ENCODE measurements at regions not wholly inside any gene's neighbourhood (a gene's known extent, or its start where the extent isn't known, plus 50 kb on each side); places are given as distances from the start of the nearest gene placed in this dataset.

- H3K9me3 ChIP-seq = no peaks in the 10 kb centered on the region
- no peaks in the 10 kb centered on the region for H3K27me3 ChIP-seq
- no peak overlapping the region for H3K4me3 ChIP-seq (ENCODE audit: low read depth in 1 of 2, low read length in 1 of 2)
- H3K36me3 ChIP-seq = no peaks in the 10 kb centered on the region
- no peaks in the 10 kb centered on the region for H3K4me1 ChIP-seq (ENCODE audit: control insufficient read depth in 1 of 2, insufficient read depth in 1 of 2, low read depth in 1 of 2, low read length in 1 of 2)
- TF ChIP-seq CTCF (IDR thresholded peaks at IDR 0.05) = no peak
- no peak overlapping the region for H3K27ac ChIP-seq
These were observed 2082.8 kb upstream of the TENM3 start for GRCh38 chr4:180160195-180160983.

GRCh38 chr4:180164799-180165198 lies 2078.4 kb upstream of the TENM3 start:
- H3K9me3 ChIP-seq = no peaks in the 10 kb centered on the region
- no peak overlapping the region for H3K4me3 ChIP-seq (ENCODE audit: low read depth in 1 of 2, low read length in 1 of 2)
- H3K27ac ChIP-seq = no peak overlapping the region
- no peaks in the 10 kb centered on the region for H3K27me3 ChIP-seq
- no peak for TF ChIP-seq CTCF (IDR thresholded peaks at IDR 0.05)
- no peaks in the 10 kb centered on the region for H3K4me1 ChIP-seq (ENCODE audit: control insufficient read depth in 1 of 2, insufficient read depth in 1 of 2, low read depth in 1 of 2, low read length in 1 of 2)
- no peaks in the 10 kb centered on the region for H3K36me3 ChIP-seq

- Histone ChIP-seq H3K27ac (no peak overlapping the region), H3K27me3 (no peaks in the 10 kb centered on the region), H3K4me3 (ENCODE audit: low read depth in 1 of 2, low read length in 1 of 2) (no peak overlapping the region), H3K9me3 (no peaks in the 10 kb centered on the region), H3K36me3 (no peaks in the 10 kb centered on the region), H3K4me1 (ENCODE audit: control insufficient read depth in 1 of 2, insufficient read depth in 1 of 2, low read depth in 1 of 2, low read length in 1 of 2) (no peaks in the 10 kb centered on the region)
- no peak for TF ChIP-seq CTCF (IDR thresholded peaks at IDR 0.05)
These were observed 2073.8 kb upstream of the TENM3 start for GRCh38 chr4:180169394-180169793.

GRCh38 chr4:180169966-180170365 lies 2073.2 kb upstream of the TENM3 start:
- Histone ChIP-seq H3K9me3 (no peaks in the 10 kb centered on the region), H3K4me3 (ENCODE audit: low read depth in 1 of 2, low read length in 1 of 2) (no peak overlapping the region), H3K4me1 (ENCODE audit: control insufficient read depth in 1 of 2, insufficient read depth in 1 of 2, low read depth in 1 of 2, low read length in 1 of 2) (no peaks in the 10 kb centered on the region), H3K36me3 (no peaks in the 10 kb centered on the region), H3K27ac (no peak overlapping the region), H3K27me3 (no peaks in the 10 kb centered on the region)
- no peak for TF ChIP-seq CTCF (IDR thresholded peaks at IDR 0.05)

- Histone ChIP-seq H3K27ac (no peak overlapping the region), H3K27me3 (no peaks in the 10 kb centered on the region), H3K4me3 (ENCODE audit: low read depth in 1 of 2, low read length in 1 of 2) (no peak overlapping the region), H3K36me3 (no peaks in the 10 kb centered on the region), H3K4me1 (ENCODE audit: control insufficient read depth in 1 of 2, insufficient read depth in 1 of 2, low read depth in 1 of 2, low read length in 1 of 2) (no peaks in the 10 kb centered on the region), H3K9me3 (no peaks in the 10 kb centered on the region)
- TF ChIP-seq CTCF (IDR thresholded peaks at IDR 0.05) = no peak
These were observed 2064.1 kb upstream of the TENM3 start for GRCh38 chr4:180179146-180179545.
